PC-3 (cell line): ENCODE measurements at regions not wholly inside any gene's neighbourhood (a gene's known extent, or its start where the extent isn't known, plus 50 kb on each side); places are given as distances from the start of the nearest gene placed in this dataset.

Source experiments
- CTCF ChIP-seq: fragments of 300-600 bp; sonication (generic); conservative IDR thresholded peaks from 2 replicates; pipeline ENCODE4 v1.5.1; 2017; ENCODE audit warnings: antibody characterized with exemption, low read depth, mild to moderate bottlenecking, low read length
- EZH2 ChIP-seq: fragments of 300-600 bp; sonication (generic); IDR thresholded peaks from one replicate; pipeline ENCODE4 v1.6.1; 2017; ENCODE audit warnings: antibody characterized with exemption, mild to moderate bottlenecking, low read length; ENCODE audit not compliant: unreplicated experiment
- EZH2phosphoT487 ChIP-seq: fragments of 300-600 bp; sonication (generic); IDR thresholded peaks from 2 replicates; pipeline ENCODE4 v1.6.1; 2018; ENCODE audit warnings: mild to moderate bottlenecking, antibody characterized with exemption, low read length, borderline replicate concordance

DNA sequence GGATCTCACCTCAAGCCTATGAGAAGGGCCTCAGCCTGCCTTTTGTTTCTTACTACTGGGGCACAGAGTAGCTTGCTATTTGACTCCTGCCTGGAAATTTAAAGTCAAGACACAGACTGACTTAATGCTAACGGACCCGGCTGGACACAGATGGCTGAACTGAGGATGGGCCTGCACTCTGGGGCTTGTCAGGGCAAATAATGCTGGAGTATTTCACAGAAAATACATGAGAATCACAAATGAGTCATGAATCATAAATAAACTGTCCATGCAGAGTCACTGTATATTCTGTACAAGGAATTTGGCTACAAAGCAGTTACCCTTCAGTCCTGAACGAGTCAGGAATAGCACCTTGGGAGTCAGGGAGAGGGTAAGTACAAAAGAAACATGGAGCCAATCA is 683.2 kb upstream of the FOXG1 start:
- TF ChIP-seq CTCF: no peak
- no peak for TF ChIP-seq EZH2
- no peak for TF ChIP-seq EZH2phosphoT487
